K562 (cell line): ENCODE measurements at regions not wholly inside any gene's neighbourhood (a gene's known extent, or its start where the extent isn't known, plus 50 kb on each side); places are given as distances from the start of the nearest gene placed in this dataset.

Experiments used
- ATAC-seq: fragments of 200-7000 bp; cut with Tn5 transposase; 3 replicates; pipeline ENCODE4 v1.9.1; 2020; ENCODE audit warnings: moderate library complexity
- BruUV-seq: library from RNA; stranded (reverse); fragments of 400-500 nt; replicated peaks from 2 replicates; lab custom pipeline; 2021; lab: Mats Ljungman, UMichigan
- CTCF ChIA-PET: fragments of 300-600 bp; formaldehyde crosslinking; extraction: SDS; loops from one replicate; lab custom pipeline; 2021; ENCODE audit warnings: low intra/inter-chr PET ratio; lab: Yijun Ruan, JAX
- POLR2A ChIA-PET: fragments of 300-600, 350-650 bp; sonication (Branson Sonifier 250); formaldehyde crosslinking; extraction: SDS; loops from one replicate; lab custom pipeline; 2021; ENCODE audit warnings: antibody characterized with exemption, inconsistent platforms; lab: Yijun Ruan, JAX
- DNase-seq, 4 experiments: peaks; one replicate each; pipeline versions ENCODE4 v3.0.0 to v3.0.0-alpha.2; 2011 to 2018; ENCODE audit warnings: low spot score in 3 of 4, mixed read lengths in 3 of 4; ENCODE audit errors: extremely low read depth in 1 of 4
- FAIRE-seq: peaks from 2 replicates; lab custom pipeline; 2011; peaks lifted over from hg19 to GRCh38; lab: Jason Lieb, UNC
- H2AFZ ChIP-seq: 2 replicates; pipeline ENCODE4 v1.6.0; 2011; ENCODE audit warnings: low read depth, low read length, control low read depth, inconsistent platforms
- H3K27ac ChIP-seq: fragments of 200-600 bp; 3 replicates; pipeline ENCODE4 v1.8.0; 2011; ENCODE audit warnings: low read depth, mild to moderate bottlenecking, control low read depth, inconsistent platforms, low read length, moderate library complexity, mixed read lengths; ENCODE audit errors: extremely low read depth
- H3K27me3 ChIP-seq, 2 experiments: fragments of 300-600 bp in 1 of 2; 2 replicates in 1 of 2; 3 replicates in 1 of 2; pipeline versions ENCODE4 v1.6.0 to v1.8.0; 2011; ENCODE audit warnings: inconsistent platforms in 2 of 2, low read length in 2 of 2, mild to moderate bottlenecking in 1 of 2, mixed read lengths in 1 of 2, moderate library complexity in 1 of 2; ENCODE audit not compliant: control insufficient read depth in 2 of 2, insufficient read depth in 2 of 2
- H3K36me3 ChIP-seq: fragments of 300-600 bp; 3 replicates; pipeline ENCODE4 v1.8.0; 2011; ENCODE audit warnings: mild to moderate bottlenecking, low read length, inconsistent platforms; ENCODE audit not compliant: control insufficient read depth, insufficient read depth
- H3K4me1 ChIP-seq, 2 experiments: fragments of 200-600 bp in 1 of 2; replicated peaks in 1 of 2; 2 replicates in 1 of 2; 3 replicates in 1 of 2; pipeline versions ENCODE4 v1.5.1 to v1.8.0; 2011; ENCODE audit warnings: inconsistent platforms in 2 of 2, low read length in 2 of 2, mild to moderate bottlenecking in 1 of 2, mixed read lengths in 1 of 2, moderate library complexity in 1 of 2; ENCODE audit not compliant: control insufficient read depth in 2 of 2, insufficient read depth in 2 of 2
- H3K4me2 ChIP-seq: 2 replicates; pipeline ENCODE4 v1.6.1; 2011; ENCODE audit warnings: low read length, control low read depth, inconsistent platforms, mixed read lengths; ENCODE audit not compliant: insufficient read depth
- H3K4me3 ChIP-seq: fragments of 200-600 bp; sonication (generic), shearing (Covaris generic); 2 replicates; pipeline ENCODE4 v1.5.1; 2016; ENCODE audit warnings: control low read depth, inconsistent platforms
- H3K79me2 ChIP-seq: fragments of 200-600 bp; 3 replicates; pipeline ENCODE4 v1.8.0; 2011; ENCODE audit warnings: low read length, inconsistent platforms; ENCODE audit not compliant: control insufficient read depth, insufficient read depth
- H3K9ac ChIP-seq, 2 experiments: 2 replicates each; pipeline versions ENCODE4 v1.6.0 to v1.6.1; 2011; ENCODE audit warnings: low read depth in 2 of 2, low read length in 2 of 2, control low read depth in 1 of 2, inconsistent platforms in 1 of 2, mild to moderate bottlenecking in 1 of 2, mixed read lengths in 1 of 2; ENCODE audit not compliant: insufficient read depth in 1 of 2
- H3K9me1 ChIP-seq: one replicate; pipeline ENCODE4 v1.6.0; 2011; ENCODE audit warnings: inconsistent platforms, mild to moderate bottlenecking, low read length, moderate library complexity; ENCODE audit not compliant: control insufficient read depth, insufficient read depth
- H3K9me3 ChIP-seq: replicated peaks from 2 replicates; pipeline ENCODE4 v1.5.1; 2011; ENCODE audit warnings: low read depth, low read length, inconsistent platforms; ENCODE audit not compliant: control insufficient read depth, insufficient read depth
- H4K20me1 ChIP-seq: replicated peaks from 2 replicates; pipeline ENCODE4 v1.6.1; 2011; ENCODE audit warnings: low read length, inconsistent platforms, mixed read lengths; ENCODE audit not compliant: control insufficient read depth, insufficient read depth
- CBX5 ChIP-seq: IDR thresholded peaks from 2 replicates; pipeline ENCODE4 v1.6.1; 2014; ENCODE audit warnings: low read depth, borderline replicate concordance
- CREBBP ChIP-seq: IDR thresholded peaks from one replicate; pipeline ENCODE4 v1.6.1; 2012; ENCODE audit warnings: low read depth, mild to moderate bottlenecking, control low read depth, inconsistent platforms, low read length
- E2F3 ChIP-seq: fragments of 250-450 bp; sonication (Bioruptor Pico); IDR thresholded peaks from 2 replicates; pipeline ENCODE4 v1.4.0; 2020; ENCODE audit warnings: mild to moderate bottlenecking
- HOXB6 ChIP-seq: fragments of 250-450 bp; sonication (Bioruptor Pico); IDR thresholded peaks from 2 replicates; pipeline ENCODE4 v1.5.1; 2022; ENCODE audit warnings: mild to moderate bottlenecking, borderline replicate concordance
- NONO ChIP-seq, 2 experiments: fragments of 200-400 bp in 1 of 2; fragments of 450-650 bp in 1 of 2; formaldehyde crosslinking in 1 of 2; IDR thresholded peaks; 2 replicates each; pipeline ENCODE4 v1.6.1; 2017; ENCODE audit warnings: low read depth in 2 of 2, mild to moderate bottlenecking in 2 of 2, moderate library complexity in 2 of 2, low read length in 1 of 2
- NR2C1 ChIP-seq, 2 experiments: fragments of 450-650 bp; IDR thresholded peaks; 2 replicates each; pipeline ENCODE4 v1.6.1; 2017; ENCODE audit warnings: mild to moderate bottlenecking in 2 of 2, antibody characterized with exemption in 1 of 2, inconsistent platforms in 1 of 2, missing compliant biosample characterization in 1 of 2, missing genetic modification characterization in 1 of 2
- POU5F1 ChIP-seq: fragments of 150-350 bp; IDR thresholded peaks from 2 replicates; pipeline ENCODE4 v1.6.1; 2014; ENCODE audit warnings: borderline replicate concordance, low read length, low read depth, mild to moderate bottlenecking; ENCODE audit not compliant: partially characterized antibody
- RAD21 ChIP-seq, 2 experiments: fragments of 250-450 bp in 1 of 2; fragments of 450-650 bp in 1 of 2; sonication (Bioruptor Pico) in 1 of 2; formaldehyde crosslinking in 1 of 2; IDR thresholded peaks in 1 of 2; conservative IDR thresholded peaks in 1 of 2; 2 replicates each; pipeline versions ENCODE4 v1.4.0 to v1.8.0; 2020 to 2022; ENCODE audit warnings: mild to moderate bottlenecking in 2 of 2, moderate library complexity in 1 of 2
- RFX1 ChIP-seq: fragments of 450-650 bp; IDR thresholded peaks from 2 replicates; pipeline ENCODE4 v1.6.1; 2016; ENCODE audit warnings: mild to moderate bottlenecking, moderate library complexity
- SP2 ChIP-seq: IDR thresholded peaks from 2 replicates; pipeline ENCODE4 v1.6.1; 2011; ENCODE audit warnings: mild to moderate bottlenecking, low read depth, low read length, moderate library complexity; ENCODE audit not compliant: poor library complexity, severe bottlenecking; ENCODE audit errors: extremely low read depth
- TEAD2 ChIP-seq: fragments of 450-650 bp; IDR thresholded peaks from 2 replicates; pipeline ENCODE4 v1.6.1; 2016; ENCODE audit warnings: missing genetic modification characterization, control low read depth, missing compliant biosample characterization
- U2AF2 ChIP-seq: fragments of 200-400 bp; formaldehyde crosslinking; optimal IDR thresholded peaks from 2 replicates; pipeline ENCODE3; 2017; ENCODE audit warnings: low read depth, mild to moderate bottlenecking, low read length
- ZFP36 ChIP-seq: fragments of 150-350 bp; IDR thresholded peaks from 2 replicates; pipeline ENCODE4 v1.6.1; 2018; ENCODE audit warnings: low read length, low read depth; ENCODE audit not compliant: partially characterized antibody
- ZFPM2 ChIP-seq: fragments of 250-450 bp; sonication (Bioruptor Pico); IDR thresholded peaks from 2 replicates; pipeline ENCODE4 v1.5.1; 2022; ENCODE audit warnings: mild to moderate bottlenecking
- ZNF57 ChIP-seq: fragments of 450-650 bp; formaldehyde crosslinking; IDR thresholded peaks from 2 replicates; pipeline ENCODE4 v1.4.0; 2020; ENCODE audit warnings: mild to moderate bottlenecking, moderate library complexity
- in situ Hi-C: fragments of 300-500 bp; cut with MboI; formaldehyde crosslinking; loops from 4 replicates; pipeline ENCODE4 v1.15.0; 2018; ENCODE audit warnings: inconsistent platforms, mixed read lengths
- intact Hi-C: fragments of 100-400 bp; cut with micrococcal nuclease; formaldehyde crosslinking; loops from 2 replicates; pipeline ENCODE4 v1.14.2; 2022
- TF ChIP-seq, protein P1 (sequence below): fragments of 250-450 bp; sonication (Bioruptor Pico); IDR thresholded peaks from 2 replicates; pipeline ENCODE4 v1.5.0; 2021
- TF ChIP-seq, protein P2 (sequence below): IDR thresholded peaks from 2 replicates; pipeline ENCODE4 v1.6.1; 2016; ENCODE audit warnings: missing genetic modification characterization, missing compliant biosample characterization

DNA sequence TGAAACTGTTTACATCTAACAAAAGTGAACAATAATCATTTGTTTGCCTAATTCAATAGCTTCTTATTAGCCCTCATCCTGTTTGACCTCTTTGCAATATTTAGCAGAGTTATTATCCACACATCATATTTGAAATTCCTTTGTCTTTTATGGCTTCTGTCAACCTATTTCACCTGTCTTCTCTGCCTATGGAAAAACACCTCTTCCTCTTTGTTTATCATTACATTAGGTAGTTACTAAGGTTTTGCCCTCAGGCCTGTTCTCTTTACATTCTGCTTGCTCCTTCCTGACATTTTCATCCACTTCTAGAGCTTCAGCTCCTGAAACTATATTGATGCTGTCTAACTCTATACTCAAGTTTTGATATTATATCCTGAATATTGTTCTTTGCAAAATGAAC lies 183.0 kb downstream of the SUCNR1 start:
- no peak for DNase-seq
- no TSS peak for BruUV-seq
- in situ Hi-C loops: no loop called here
- Histone ChIP-seq H3K79me2 (no peaks in the 10 kb centered on the region), H3K27ac (no peak overlapping the region), H3K9me1 (no peaks in the 10 kb centered on the region)
- TF ChIP-seq U2AF2 (no peak), ZNF57 (CRISPR knock-in tag) (no peak), ZFPM2 (CRISPR knock-in tag) (no peak), POU5F1 (no peak), RFX1 (no peak), CREBBP (no peak), CBX5 (no peak), SP2 (no peak), RAD21 (CRISPR knock-in tag; conservative IDR thresholded peaks at IDR 0.05 in 1 of 2, IDR thresholded peaks at IDR 0.05 in 1 of 2) (no peak), NR2C1 (IDR thresholded peaks at IDR 0.05) (no peak), NR2C1 (tag; IDR thresholded peaks at IDR 0.05) (no peak), HOXB6 (CRISPR knock-in tag) (no peak), E2F3 (CRISPR knock-in tag) (no peak), ZFP36 (no peak), NONO (IDR thresholded peaks at IDR 0.05; ENCODE audit: low read depth in 2 of 2, low read length in 1 of 2) (no peak), TEAD2 (tag) (no peak)
- TF ChIP-seq, protein P1, sequence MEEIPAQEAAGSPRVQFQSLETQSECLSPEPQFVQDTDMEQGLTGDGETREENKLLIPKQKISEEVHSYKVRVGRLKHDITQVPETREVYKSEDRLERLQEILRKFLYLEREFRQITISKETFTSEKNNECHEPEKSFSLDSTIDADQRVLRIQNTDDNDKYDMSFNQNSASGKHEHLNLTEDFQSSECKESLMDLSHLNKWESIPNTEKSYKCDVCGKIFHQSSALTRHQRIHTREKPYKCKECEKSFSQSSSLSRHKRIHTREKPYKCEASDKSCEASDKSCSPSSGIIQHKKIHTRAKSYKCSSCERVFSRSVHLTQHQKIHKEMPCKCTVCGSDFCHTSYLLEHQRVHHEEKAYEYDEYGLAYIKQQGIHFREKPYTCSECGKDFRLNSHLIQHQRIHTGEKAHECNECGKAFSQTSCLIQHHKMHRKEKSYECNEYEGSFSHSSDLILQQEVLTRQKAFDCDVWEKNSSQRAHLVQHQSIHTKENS (CRISPR knock-in tag): no peak
- TF ChIP-seq, protein P2, sequence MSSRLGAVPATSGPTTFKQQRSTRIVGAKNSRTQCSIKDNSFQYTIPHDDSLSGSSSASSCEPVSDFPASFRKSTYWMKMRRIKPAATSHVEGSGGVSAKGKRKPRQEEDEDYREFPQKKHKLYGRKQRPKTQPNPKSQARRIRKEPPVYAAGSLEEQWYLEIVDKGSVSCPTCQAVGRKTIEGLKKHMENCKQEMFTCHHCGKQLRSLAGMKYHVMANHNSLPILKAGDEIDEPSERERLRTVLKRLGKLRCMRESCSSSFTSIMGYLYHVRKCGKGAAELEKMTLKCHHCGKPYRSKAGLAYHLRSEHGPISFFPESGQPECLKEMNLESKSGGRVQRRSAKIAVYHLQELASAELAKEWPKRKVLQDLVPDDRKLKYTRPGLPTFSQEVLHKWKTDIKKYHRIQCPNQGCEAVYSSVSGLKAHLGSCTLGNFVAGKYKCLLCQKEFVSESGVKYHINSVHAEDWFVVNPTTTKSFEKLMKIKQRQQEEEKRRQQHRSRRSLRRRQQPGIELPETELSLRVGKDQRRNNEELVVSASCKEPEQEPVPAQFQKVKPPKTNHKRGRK: no peak
- TF ChIP-seq, all 486 proteins: peak for 0
- intact Hi-C loops: no loop called here
- Histone ChIP-seq H3K4me1 (peaks cover 0 to 6% of the 10 kb centered on the region in 2 experiments; a peak in 2 of 5 replicates), H2AFZ (no peak overlapping the region), H3K4me3 (no peak overlapping the region), H4K20me1 (no peaks in the 10 kb centered on the region), H3K36me3 (no peaks in the 10 kb centered on the region), H3K9me3 (no peaks in the 10 kb centered on the region), H3K4me2 (no peak overlapping the region), H3K27me3 (no peaks in the 10 kb centered on the region), H3K9ac (no peak overlapping the region)
- ChIA-PET CTCF (no interaction called here), POLR2A (interaction anchor here (0.7 kb wide), 1 partner anchor 241 kb away, joined by 4 read pairs; no protein-coding TSS in a partner anchor)
- FAIRE-seq (no peak), ATAC-seq (no peak)
